Mucosa of descending colon (tissue), 3 donors: ENCODE measurements at regions not wholly inside any gene's neighbourhood (a gene's known extent, or its start where the extent isn't known, plus 50 kb on each side); places are given as distances from the start of the nearest gene placed in this dataset.

Experiments used
- ATAC-seq: fragments of 200-7000 bp; cut with Tn5 transposase; one replicate; pipeline ENCODE4 v1.9.1; 2020; ENCODE audit warnings: mild to moderate bottlenecking, moderate library complexity
- DNase-seq, 3 donors: peaks; one replicate each; pipeline ENCODE4 v3.0.0-alpha.2; 2020
- H3K36me3 ChIP-seq: fragments of 200-600 bp; one replicate; pipeline ENCODE4 v1.8.0; 2021; ENCODE audit warnings: low read depth, mild to moderate bottlenecking
- H3K4me1 ChIP-seq: fragments of 200-600 bp; one replicate; pipeline ENCODE4 v1.8.0; 2021; ENCODE audit warnings: low read depth, mild to moderate bottlenecking
- H3K4me3 ChIP-seq: fragments of 200-600 bp; one replicate; pipeline ENCODE4 v1.8.0; 2021; ENCODE audit warnings: mild to moderate bottlenecking
- H3K9me3 ChIP-seq: fragments of 200-600 bp; one replicate; pipeline ENCODE4 v1.8.0; 2021; ENCODE audit warnings: mild to moderate bottlenecking
- CTCF ChIP-seq: fragments of 200-600 bp; IDR thresholded peaks from one replicate; pipeline ENCODE4 v1.8.0; 2022; ENCODE audit warnings: antibody characterized with exemption, mild to moderate bottlenecking
- intact Hi-C, 2 donors: fragments of 100-400 bp; cut with DNase I in 1 of 2; cut with micrococcal nuclease in 1 of 2; formaldehyde crosslinking; loops; one replicate each; pipeline versions ENCODE4 v1.11.0 to v1.11.1; 2022; cut with DNase I, micrococcal nuclease
- donor health status: DM: no; HTN: no; CAD: no; lungs with moderate emphysema.
- donor health status: DM: no; HTN: no; CAD: no.
- donor health status: DM: no; HTN: yes; CAD: no.

GRCh38 chr18:53817976-53818950 is 406.2 kb downstream of the MBD2 start:
- H3K4me1 ChIP-seq, result no peaks in the 10 kb centered on the region

GRCh38 chr18:53800171-53800570 is 424.3 kb downstream of the MBD2 start:
- ATAC-seq, result no peak
- intact Hi-C loops, result no loop called here

More at GRCh38 chr18:53817976-53818950, 406.2 kb downstream of the MBD2 start:
- intact Hi-C loops, result no loop called here
- Histone ChIP-seq H3K36me3 (no peaks in the 10 kb centered on the region), H3K4me3 (no peak overlapping the region), H3K9me3 (no peaks in the 10 kb centered on the region)
- DNase-seq (no peak), ATAC-seq (no peak)
- TF ChIP-seq CTCF, result no peak

DNA sequence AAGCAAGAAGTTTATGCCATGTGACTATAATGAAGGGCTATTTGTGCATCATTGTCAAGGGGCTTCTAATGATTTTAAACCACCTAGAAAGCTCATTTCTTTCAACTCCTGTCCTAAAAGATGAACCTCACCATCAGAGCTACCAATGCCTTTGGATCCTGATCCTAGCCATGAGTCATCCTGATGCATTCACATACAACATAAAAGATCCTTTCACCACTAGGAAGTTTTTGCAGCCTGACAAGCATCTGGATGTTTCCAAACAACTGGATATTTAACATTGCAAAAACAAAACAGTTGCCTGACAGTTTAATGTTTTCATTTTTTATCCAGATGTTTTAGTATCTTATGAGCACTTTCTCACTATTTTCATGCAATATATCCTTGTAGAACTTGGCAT is 425.3 kb downstream of the MBD2 start:
- peaks cover 8% of the 10 kb centered on the region for H3K4me1 ChIP-seq
- no peaks in the 10 kb centered on the region for H3K36me3 ChIP-seq
- no peak for TF ChIP-seq CTCF
- H3K9me3 ChIP-seq, result no peaks in the 10 kb centered on the region
- DNase-seq (no peak), ATAC-seq (no peak)
- intact Hi-C loops, result loop anchor here in 1 of 2 donors (10.0 kb wide), 1 partner anchor 56 kb away; no protein-coding TSS in a partner anchor
- H3K4me3 ChIP-seq, result no peak overlapping the region

More at GRCh38 chr18:53800171-53800570, 424.3 kb downstream of the MBD2 start:
- no peak for TF ChIP-seq CTCF
- Histone ChIP-seq H3K4me3 (no peak overlapping the region), H3K4me1 (peaks cover 8% of the 10 kb centered on the region), H3K36me3 (no peaks in the 10 kb centered on the region), H3K9me3 (no peaks in the 10 kb centered on the region)
- DNase-seq, result no peak

GRCh38 chr18:53798516-53798915 is 426.0 kb downstream of the MBD2 start:
- DNase-seq (no peak), ATAC-seq (no peak)
- no peaks in the 10 kb centered on the region for H3K9me3 ChIP-seq
- H3K4me1 ChIP-seq, result peaks cover 8% of the 10 kb centered on the region
- H3K36me3 ChIP-seq, result no peaks in the 10 kb centered on the region
- intact Hi-C loops, result loop anchor here in 1 of 2 donors (10.0 kb wide), 1 partner anchor 56 kb away; no protein-coding TSS in a partner anchor
- no peak for TF ChIP-seq CTCF
- H3K4me3 ChIP-seq, result no peak overlapping the region

DNA sequence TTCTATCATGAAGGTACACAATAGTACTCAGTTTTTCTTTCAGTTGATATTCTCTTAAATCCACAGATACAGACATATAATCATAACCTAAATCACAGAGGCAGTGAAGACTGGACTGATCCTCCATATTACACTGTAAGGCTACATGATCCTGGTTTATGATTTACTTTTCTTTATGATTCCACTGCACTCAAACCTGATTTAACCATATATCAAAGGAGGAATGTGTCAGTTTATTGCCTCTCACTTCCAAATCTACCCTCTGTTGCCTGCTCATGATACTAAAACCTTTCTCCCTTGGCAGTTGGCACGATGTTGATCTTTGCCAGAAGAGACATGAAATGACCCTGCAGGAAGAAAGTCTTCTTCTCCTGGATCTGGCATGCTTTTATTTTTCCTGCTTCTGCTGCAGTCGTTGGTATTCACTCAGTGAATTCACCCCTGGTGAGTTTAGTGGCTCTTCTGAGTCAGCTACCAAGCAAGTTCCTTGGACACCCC is 426.4 kb downstream of the MBD2 start:
- intact Hi-C loops, result loop anchor here in 1 of 2 donors (10.0 kb wide), 1 partner anchor 57 kb away; no protein-coding TSS in a partner anchor
- H3K36me3 ChIP-seq, result no peaks in the 10 kb centered on the region
- ATAC-seq, result peak; percentile 96
- H3K9me3 ChIP-seq, result no peaks in the 10 kb centered on the region
- H3K4me1 ChIP-seq, result peaks cover 8% of the 10 kb centered on the region
- no peak overlapping the region for H3K4me3 ChIP-seq
- no peak for TF ChIP-seq CTCF
- peak in 1 of 3 donors; percentile 59 for DNase-seq
